Tibial nerve (tissue), 4 donors: ENCODE measurements at regions not wholly inside any gene's neighbourhood (a gene's known extent, or its start where the extent isn't known, plus 50 kb on each side); places are given as distances from the start of the nearest gene placed in this dataset.

ENCODE experiments used
- DNase-seq, 2 donors: peaks; one replicate each; pipeline ENCODE4 v3.0.0-alpha.2; 2019; ENCODE audit warnings: low spot score in 2 of 2
- H3K27ac ChIP-seq, 4 donors: fragments of 200-600 bp; sonication (generic) in 3 of 4; one replicate each; pipeline ENCODE4 v1.5.1; 2017 to 2019; ENCODE audit warnings: mild to moderate bottlenecking in 1 of 4
- H3K27me3 ChIP-seq, 2 donors: fragments of 200-600 bp; sonication (generic) in 1 of 2; one replicate each; pipeline versions ENCODE4 v1.5.1 to v1.6.0; 2017 to 2019
- H3K36me3 ChIP-seq, 3 donors: fragments of 200-600 bp; sonication (generic); one replicate each; pipeline ENCODE4 v1.5.1; 2018 to 2019
- H3K4me1 ChIP-seq, 4 donors: fragments of 200-600 bp; sonication (generic) in 3 of 4; one replicate each; pipeline ENCODE4 v1.5.1; 2017 to 2019
- H3K4me3 ChIP-seq, 4 donors: fragments of 200-600 bp; sonication (generic) in 3 of 4; one replicate each; pipeline ENCODE4 v1.5.1; 2017 to 2019; ENCODE audit warnings: mild to moderate bottlenecking in 1 of 4, moderate library complexity in 1 of 4
- H3K9me3 ChIP-seq, 4 donors: fragments of 200-600 bp; sonication (generic) in 3 of 4; one replicate each; pipeline ENCODE4 v1.5.1; 2017 to 2019
- EP300 ChIP-seq, 2 donors: sonication (generic); formaldehyde crosslinking; IDR thresholded peaks; one replicate each; pipeline ENCODE4 v1.6.1; 2017; ENCODE audit warnings: antibody characterized with exemption in 2 of 2, mild to moderate bottlenecking in 1 of 2
- POLR2A ChIP-seq, 2 donors: fragments of 450-650 bp; IDR thresholded peaks; one replicate each; pipeline ENCODE4 v1.6.1; 2017; ENCODE audit warnings: antibody characterized with exemption in 2 of 2, mild to moderate bottlenecking in 2 of 2, moderate library complexity in 2 of 2
- WGBS, 2 donors: methylation state at CpG; one replicate each; pipeline ENCODE4 v1.1.5; 2018; 5-methylcytosine and 5-hydroxymethylcytosine counted together
- TF ChIP-seq, protein P1 (sequence below), 5 experiments: fragments of 200-600 bp in 3 of 5; fragments of 450-650 bp in 2 of 5; sonication (generic) in 3 of 5; IDR thresholded peaks; one replicate each; pipeline ENCODE4 v1.5.1; 2016 to 2019; ENCODE audit warnings: antibody characterized with exemption in 5 of 5, mild to moderate bottlenecking in 3 of 5, moderate library complexity in 2 of 5

DNA sequence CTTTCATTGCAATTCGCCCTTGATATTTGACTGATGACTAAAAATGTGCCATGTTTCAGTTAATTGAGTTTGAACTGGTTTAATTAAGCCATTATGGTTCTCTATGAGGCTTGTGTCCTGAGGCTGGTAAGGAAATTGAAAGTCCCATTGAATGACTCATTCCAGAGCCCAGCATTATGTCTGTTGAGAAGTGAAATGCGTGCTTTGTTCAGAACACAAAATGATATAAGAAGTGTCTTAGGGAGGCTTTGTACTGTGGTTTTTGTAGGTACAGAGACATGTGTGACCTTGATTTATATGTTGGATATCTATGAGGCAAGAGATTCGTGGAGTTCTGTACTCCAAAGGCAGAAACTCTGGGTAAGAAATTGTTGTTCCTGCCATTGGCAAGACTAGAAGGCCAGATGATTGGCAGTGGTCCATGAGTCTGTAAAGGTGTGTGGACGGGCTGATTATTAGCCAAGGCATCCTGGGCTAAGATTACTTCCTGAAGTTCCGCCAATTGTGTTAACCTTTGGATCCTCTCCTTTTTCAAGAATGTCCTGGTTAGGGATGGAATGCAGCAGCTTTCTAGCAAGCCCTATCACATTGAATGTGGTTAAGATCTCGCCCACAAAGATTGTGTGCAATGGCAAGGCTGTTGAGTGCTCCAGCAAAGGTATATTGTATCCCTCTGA lies 103.7 kb downstream of the NPIPB5 start:
- Histone ChIP-seq H3K36me3 (no peaks in the 10 kb centered on the region), H3K27ac (no peak overlapping the region), H3K27me3 (no peaks in the 10 kb centered on the region), H3K9me3 (peaks cover 0 to 13% (median 3%) of the 10 kb centered on the region in 4 donors), H3K4me3 (no peak overlapping the region), H3K4me1 (no peaks in the 10 kb centered on the region)
- 72 to 76% methylated on average over 6 of the region's 6 CpGs for WGBS, 2 donors
- DNase-seq: no peak
- TF ChIP-seq, protein P1, sequence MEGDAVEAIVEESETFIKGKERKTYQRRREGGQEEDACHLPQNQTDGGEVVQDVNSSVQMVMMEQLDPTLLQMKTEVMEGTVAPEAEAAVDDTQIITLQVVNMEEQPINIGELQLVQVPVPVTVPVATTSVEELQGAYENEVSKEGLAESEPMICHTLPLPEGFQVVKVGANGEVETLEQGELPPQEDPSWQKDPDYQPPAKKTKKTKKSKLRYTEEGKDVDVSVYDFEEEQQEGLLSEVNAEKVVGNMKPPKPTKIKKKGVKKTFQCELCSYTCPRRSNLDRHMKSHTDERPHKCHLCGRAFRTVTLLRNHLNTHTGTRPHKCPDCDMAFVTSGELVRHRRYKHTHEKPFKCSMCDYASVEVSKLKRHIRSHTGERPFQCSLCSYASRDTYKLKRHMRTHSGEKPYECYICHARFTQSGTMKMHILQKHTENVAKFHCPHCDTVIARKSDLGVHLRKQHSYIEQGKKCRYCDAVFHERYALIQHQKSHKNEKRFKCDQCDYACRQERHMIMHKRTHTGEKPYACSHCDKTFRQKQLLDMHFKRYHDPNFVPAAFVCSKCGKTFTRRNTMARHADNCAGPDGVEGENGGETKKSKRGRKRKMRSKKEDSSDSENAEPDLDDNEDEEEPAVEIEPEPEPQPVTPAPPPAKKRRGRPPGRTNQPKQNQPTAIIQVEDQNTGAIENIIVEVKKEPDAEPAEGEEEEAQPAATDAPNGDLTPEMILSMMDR (IDR thresholded peaks at IDR 0.05): no peak
- TF ChIP-seq POLR2A (IDR thresholded peaks at IDR 0.05) (no peak), EP300 (IDR thresholded peaks at IDR 0.05) (no peak)

- Histone ChIP-seq H3K36me3 (no peaks in the 10 kb centered on the region), H3K27ac (no peak overlapping the region), H3K4me3 (no peak overlapping the region), H3K9me3 (peaks cover 0 to 10% (median 2%) of the 10 kb centered on the region in 4 donors), H3K4me1 (no peaks in the 10 kb centered on the region), H3K27me3 (no peaks in the 10 kb centered on the region)
- TF ChIP-seq, protein P1 (IDR thresholded peaks at IDR 0.05): no peak
- TF ChIP-seq POLR2A (IDR thresholded peaks at IDR 0.05) (no peak), EP300 (IDR thresholded peaks at IDR 0.05) (no peak)
- 81 to 83% methylated on average over 5 of the region's 5 CpGs for WGBS, 2 donors
- no peak for DNase-seq
Observed at GRCh38 chr16:22618842-22619241, 108.2 kb downstream of the NPIPB5 start.

GRCh38 chr16:22621586-22622155 lies 111.0 kb downstream of the NPIPB5 start:
- no peaks in the 10 kb centered on the region for H3K27me3 ChIP-seq
- no peaks in the 10 kb centered on the region for H3K4me1 ChIP-seq
- WGBS, 2 donors: 50 to 51% methylated on average over 7 of the region's 7 CpGs
- no peak overlapping the region for H3K27ac ChIP-seq
- H3K36me3 ChIP-seq: no peaks in the 10 kb centered on the region
- TF ChIP-seq EP300 (IDR thresholded peaks at IDR 0.05) (no peak), POLR2A (IDR thresholded peaks at IDR 0.05) (no peak)
- TF ChIP-seq, protein P1 (IDR thresholded peaks at IDR 0.05): no peak
- no peak overlapping the region for H3K4me3 ChIP-seq
- H3K9me3 ChIP-seq: peaks cover 0 to 8% (median 0%) of the 10 kb centered on the region in 4 donors
- no peak for DNase-seq

- no peak overlapping the region for H3K4me3 ChIP-seq
- no peaks in the 10 kb centered on the region for H3K36me3 ChIP-seq
- no peak for DNase-seq
- H3K27me3 ChIP-seq: no peaks in the 10 kb centered on the region
- H3K9me3 ChIP-seq: peaks cover 0 to 7% (median 0%) of the 10 kb centered on the region in 4 donors
- H3K27ac ChIP-seq: no peak overlapping the region
- 79 to 81% methylated on average over 5 of the region's 5 CpGs for WGBS, 2 donors
- TF ChIP-seq EP300 (IDR thresholded peaks at IDR 0.05): no peak
- TF ChIP-seq, protein P1 (IDR thresholded peaks at IDR 0.05): no peak
- no peak for TF ChIP-seq POLR2A (IDR thresholded peaks at IDR 0.05)
- H3K4me1 ChIP-seq: no peaks in the 10 kb centered on the region
Observed at GRCh38 chr16:22622703-22623102, 112.0 kb downstream of the NPIPB5 start.

DNA sequence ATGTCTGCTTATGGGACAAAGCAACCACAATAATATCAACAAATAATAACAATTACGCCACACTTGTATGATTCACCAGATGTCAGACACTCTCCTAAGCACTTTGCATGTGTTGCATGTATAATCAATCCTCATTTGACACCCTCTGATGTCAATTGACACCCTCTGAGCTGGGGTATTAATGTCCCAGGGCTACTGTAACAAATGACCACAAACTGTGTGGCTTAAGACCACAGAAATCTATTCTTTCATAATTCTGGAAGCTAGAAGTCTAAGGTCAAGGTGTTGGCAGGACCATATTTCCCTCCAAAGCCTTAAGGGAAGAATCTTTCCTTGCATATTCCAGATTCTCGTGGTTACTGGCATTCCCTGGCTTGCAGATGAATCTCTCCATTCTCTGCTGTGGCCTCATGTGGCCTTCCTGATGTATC lies 112.7 kb downstream of the NPIPB5 start:
- Histone ChIP-seq H3K27me3 (no peaks in the 10 kb centered on the region), H3K36me3 (no peaks in the 10 kb centered on the region), H3K4me3 (no peak overlapping the region), H3K27ac (no peak overlapping the region), H3K4me1 (no peaks in the 10 kb centered on the region), H3K9me3 (peaks cover 0 to 7% (median 0%) of the 10 kb centered on the region in 4 donors)
- no peak for DNase-seq
- WGBS, 2 donors: 67 to 72% methylated on average over 2 of the region's 2 CpGs
- TF ChIP-seq, protein P1 (IDR thresholded peaks at IDR 0.05): no peak
- no peak for TF ChIP-seq POLR2A (IDR thresholded peaks at IDR 0.05)
- no peak for TF ChIP-seq EP300 (IDR thresholded peaks at IDR 0.05)
